Brain microvascular endothelial cell (primary cell): ENCODE measurements at regions not wholly inside any gene's neighbourhood (a gene's known extent, or its start where the extent isn't known, plus 50 kb on each side); places are given as distances from the start of the nearest gene placed in this dataset.

ENCODE experiments used
- DNase-seq: peaks from one replicate; pipeline ENCODE4 v3.0.0-alpha.2; 2020
- H3K27ac ChIP-seq: fragments of 250-450 bp; sonication (Bioruptor Pico); 2 replicates; pipeline ENCODE4 v1.5.1; 2020; ENCODE audit warnings: mild to moderate bottlenecking, moderate library complexity
- H3K27me3 ChIP-seq: fragments of 250-450 bp; sonication (Bioruptor Pico); replicated peaks from 2 replicates; pipeline ENCODE4 v1.5.1; 2020; ENCODE audit warnings: mild to moderate bottlenecking
- H3K36me3 ChIP-seq: fragments of 250-450 bp; sonication (Bioruptor Pico); replicated peaks from 2 replicates; pipeline ENCODE4 v1.5.1; 2020; ENCODE audit warnings: mild to moderate bottlenecking
- H3K4me3 ChIP-seq: 2 replicates; pipeline ENCODE4 v1.5.1; 2011; ENCODE audit warnings: low read depth, mild to moderate bottlenecking, control low read depth, low read length, moderate library complexity
- in situ Hi-C: cut with HindIII; loops from 2 replicates; pipeline ENCODE4 v1.10.0; 2017; ENCODE audit warnings: low sequenced_read_pairs, low pct_ligation_motif_present
- TF ChIP-seq, protein P1 (sequence below): IDR thresholded peaks from 2 replicates; pipeline ENCODE4 v1.5.1; 2011; ENCODE audit warnings: low read depth, mild to moderate bottlenecking, moderate library complexity, low read length, control low read depth, inconsistent platforms; ENCODE audit errors: missing control alignments

DNA sequence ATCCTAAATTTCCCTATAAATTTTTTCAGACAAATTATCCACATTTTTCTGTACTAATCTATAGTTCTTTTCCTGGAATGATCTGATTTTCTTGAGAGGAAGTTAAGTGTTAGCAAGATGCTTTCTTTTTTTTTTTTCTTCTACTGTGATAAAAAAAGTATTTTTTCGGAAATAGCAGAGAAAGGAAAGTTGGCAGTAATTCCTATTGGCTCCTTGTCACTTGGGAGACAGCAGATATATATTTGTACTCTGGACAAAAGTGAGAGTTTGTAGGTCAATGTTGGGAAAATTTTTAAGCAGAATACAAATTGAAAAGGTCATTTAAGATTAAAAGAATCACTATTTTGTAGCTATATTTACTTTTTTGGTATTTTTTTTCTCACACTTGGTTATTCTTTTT is 635.7 kb upstream of the NRXN1 start:
- no peak for DNase-seq
- TF ChIP-seq, protein P1, sequence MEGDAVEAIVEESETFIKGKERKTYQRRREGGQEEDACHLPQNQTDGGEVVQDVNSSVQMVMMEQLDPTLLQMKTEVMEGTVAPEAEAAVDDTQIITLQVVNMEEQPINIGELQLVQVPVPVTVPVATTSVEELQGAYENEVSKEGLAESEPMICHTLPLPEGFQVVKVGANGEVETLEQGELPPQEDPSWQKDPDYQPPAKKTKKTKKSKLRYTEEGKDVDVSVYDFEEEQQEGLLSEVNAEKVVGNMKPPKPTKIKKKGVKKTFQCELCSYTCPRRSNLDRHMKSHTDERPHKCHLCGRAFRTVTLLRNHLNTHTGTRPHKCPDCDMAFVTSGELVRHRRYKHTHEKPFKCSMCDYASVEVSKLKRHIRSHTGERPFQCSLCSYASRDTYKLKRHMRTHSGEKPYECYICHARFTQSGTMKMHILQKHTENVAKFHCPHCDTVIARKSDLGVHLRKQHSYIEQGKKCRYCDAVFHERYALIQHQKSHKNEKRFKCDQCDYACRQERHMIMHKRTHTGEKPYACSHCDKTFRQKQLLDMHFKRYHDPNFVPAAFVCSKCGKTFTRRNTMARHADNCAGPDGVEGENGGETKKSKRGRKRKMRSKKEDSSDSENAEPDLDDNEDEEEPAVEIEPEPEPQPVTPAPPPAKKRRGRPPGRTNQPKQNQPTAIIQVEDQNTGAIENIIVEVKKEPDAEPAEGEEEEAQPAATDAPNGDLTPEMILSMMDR, result no peak
- Histone ChIP-seq H3K27ac (no peak overlapping the region), H3K4me3 (no peak overlapping the region), H3K27me3 (no peaks in the 10 kb centered on the region), H3K36me3 (no peaks in the 10 kb centered on the region)
- in situ Hi-C loops, result no loop called here

DNA sequence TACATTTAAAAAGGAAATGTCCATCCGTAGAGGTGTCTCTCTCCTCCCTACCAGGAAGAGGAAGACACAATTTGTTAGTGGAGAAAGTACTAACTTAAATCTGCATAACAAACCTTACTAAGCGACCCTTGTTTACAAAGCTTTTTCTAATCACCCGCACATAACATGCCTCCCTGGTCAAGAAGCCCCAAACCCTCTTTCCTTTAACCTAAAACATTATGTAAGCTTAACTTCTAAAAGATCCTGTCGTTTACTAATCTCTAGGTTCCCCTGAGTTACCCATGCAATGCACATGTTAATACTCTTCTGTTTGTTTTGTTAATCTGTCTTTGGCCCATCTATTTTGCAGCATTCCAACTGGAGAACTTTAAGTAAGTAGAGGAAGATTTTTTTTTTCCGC is 630.3 kb upstream of the NRXN1 start:
- in situ Hi-C loops, result no loop called here
- DNase-seq, result no peak
- TF ChIP-seq, protein P1, result no peak
- no peak overlapping the region for H3K4me3 ChIP-seq
- no peaks in the 10 kb centered on the region for H3K36me3 ChIP-seq
- no peaks in the 10 kb centered on the region for H3K27me3 ChIP-seq
- no peak overlapping the region for H3K27ac ChIP-seq

DNA sequence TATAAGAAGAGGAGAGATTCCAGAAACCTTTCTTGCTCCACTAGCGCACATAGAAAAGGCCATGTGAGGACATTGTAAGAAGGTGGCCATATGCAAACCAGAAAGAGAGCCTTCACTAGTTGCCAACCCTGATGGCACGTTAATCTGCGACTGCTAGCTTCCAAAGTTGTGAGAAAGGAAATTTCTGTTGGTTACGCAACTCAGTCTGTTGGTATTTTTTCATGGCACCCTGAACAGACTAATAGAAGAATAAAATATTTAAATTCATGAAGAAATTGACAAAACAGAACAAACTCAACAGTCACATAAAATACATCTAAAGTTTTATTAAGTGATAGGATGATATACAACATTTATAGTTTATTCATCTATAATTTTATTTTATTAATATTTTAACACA is 625.9 kb upstream of the NRXN1 start:
- TF ChIP-seq, protein P1, result no peak
- no peak for DNase-seq
- no peak overlapping the region for H3K27ac ChIP-seq
- H3K27me3 ChIP-seq, result no peaks in the 10 kb centered on the region
- in situ Hi-C loops, result no loop called here
- H3K4me3 ChIP-seq, result no peak overlapping the region
- H3K36me3 ChIP-seq, result no peaks in the 10 kb centered on the region

DNA sequence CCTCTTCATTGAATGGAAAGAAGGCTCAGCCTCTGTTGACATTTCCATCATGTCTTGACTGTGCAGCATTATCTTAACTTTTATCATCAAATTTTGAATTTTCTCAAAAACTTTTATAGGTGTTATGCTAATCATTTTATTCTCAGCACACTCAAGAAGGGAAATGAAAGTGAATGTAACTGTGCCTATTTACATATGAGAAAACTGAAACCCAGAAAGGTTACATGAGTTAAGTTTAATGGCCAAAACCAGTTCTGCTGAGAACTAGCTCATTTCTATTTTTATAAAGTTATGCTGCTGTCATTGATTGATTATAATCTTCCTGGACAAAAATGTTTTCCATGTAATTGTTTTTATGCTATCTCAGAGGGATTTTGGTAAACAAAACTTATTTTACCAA is 618.8 kb upstream of the NRXN1 start:
- no peaks in the 10 kb centered on the region for H3K27me3 ChIP-seq
- TF ChIP-seq, protein P1, result no peak
- no peak overlapping the region for H3K4me3 ChIP-seq
- no peak overlapping the region for H3K27ac ChIP-seq
- DNase-seq, result no peak
- in situ Hi-C loops, result no loop called here
- H3K36me3 ChIP-seq, result no peaks in the 10 kb centered on the region

DNA sequence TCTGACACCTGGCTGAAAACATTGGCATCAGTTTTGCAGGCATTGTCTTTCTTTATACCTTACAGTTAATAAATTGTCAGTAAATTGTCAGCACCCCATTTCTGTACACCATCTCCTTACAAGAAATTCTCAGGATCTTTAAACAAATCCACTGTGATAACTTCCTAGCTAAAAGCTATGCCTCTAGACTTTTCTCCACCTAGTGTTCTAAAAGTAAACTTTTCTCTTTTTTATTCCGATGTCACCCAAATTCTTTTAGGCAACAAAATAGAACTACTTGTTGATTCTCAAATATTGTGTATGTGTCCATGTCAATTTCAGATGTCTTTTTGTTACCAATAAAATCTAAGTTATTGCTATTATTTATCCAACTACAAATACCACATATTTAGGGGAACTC is 617.4 kb upstream of the NRXN1 start:
- TF ChIP-seq, protein P1, result no peak
- DNase-seq, result no peak
- Histone ChIP-seq H3K36me3 (no peaks in the 10 kb centered on the region), H3K27me3 (no peaks in the 10 kb centered on the region), H3K4me3 (no peak overlapping the region), H3K27ac (no peak overlapping the region)
- in situ Hi-C loops, result no loop called here

DNA sequence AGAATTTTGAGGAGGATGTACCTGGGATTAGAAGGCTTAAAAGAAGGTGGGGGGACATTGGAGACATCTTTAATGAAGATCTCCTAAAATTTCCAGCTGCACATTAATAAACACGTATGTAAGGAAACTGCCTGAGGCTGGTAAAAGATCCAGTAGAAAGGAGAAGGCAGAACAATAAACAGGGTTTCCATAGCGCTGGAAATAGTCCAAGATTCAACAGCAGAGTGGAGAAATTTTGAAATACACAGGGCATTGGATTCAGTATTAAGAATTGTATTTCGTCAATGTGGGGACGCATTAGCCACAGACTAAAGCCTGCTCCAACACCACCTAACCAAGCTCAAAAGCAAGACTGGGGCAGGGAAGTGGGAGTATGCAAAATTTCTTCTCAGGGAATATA is 606.9 kb upstream of the NRXN1 start:
- Histone ChIP-seq H3K27me3 (no peaks in the 10 kb centered on the region), H3K27ac (no peak overlapping the region), H3K36me3 (no peaks in the 10 kb centered on the region), H3K4me3 (no peak overlapping the region)
- in situ Hi-C loops, result no loop called here
- DNase-seq, result no peak
- TF ChIP-seq, protein P1, result no peak
